ENCODE measurements at regions not wholly inside any gene's neighbourhood (a gene's known extent, or its start where the extent isn't known, plus 50 kb on each side); places are given as distances from the start of the nearest gene placed in this dataset.
"Not testable (repeated sequence)": the region's sequence is repeated elsewhere in the genome, so short reads cannot be mapped to it uniquely, and the experiment has no call there.

DNA sequence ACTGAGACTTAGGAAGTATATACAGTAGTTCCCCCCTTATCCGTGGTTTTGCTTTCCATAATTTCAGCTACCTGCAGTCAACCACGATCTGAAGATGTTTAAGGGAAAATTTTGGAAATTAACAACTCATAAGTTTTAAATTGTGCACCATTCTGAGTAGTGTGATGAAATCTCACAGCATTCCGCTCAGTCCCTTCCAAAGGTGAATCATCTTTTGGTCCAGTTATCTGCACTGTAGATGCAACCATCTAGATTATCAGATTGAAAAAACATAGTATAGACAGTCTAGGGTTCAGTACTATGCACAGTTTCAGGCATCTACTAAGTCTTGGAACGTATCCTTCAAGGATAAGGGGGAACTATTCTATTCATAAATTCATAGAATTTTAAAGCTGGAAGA lies 109.0 kb downstream of the ANXA3 start:
- intact Hi-C loops (cut with DNase I): no loop called here
- no peak for DNase-seq
- WGBS, 2 donors: 94% methylated on average over 4 of the region's 4 CpGs
- H3K4me3 ChIP-seq: no peak overlapping the region
- H3K36me3 ChIP-seq: no peaks in the 10 kb centered on the region
- TF ChIP-seq, protein P1, sequence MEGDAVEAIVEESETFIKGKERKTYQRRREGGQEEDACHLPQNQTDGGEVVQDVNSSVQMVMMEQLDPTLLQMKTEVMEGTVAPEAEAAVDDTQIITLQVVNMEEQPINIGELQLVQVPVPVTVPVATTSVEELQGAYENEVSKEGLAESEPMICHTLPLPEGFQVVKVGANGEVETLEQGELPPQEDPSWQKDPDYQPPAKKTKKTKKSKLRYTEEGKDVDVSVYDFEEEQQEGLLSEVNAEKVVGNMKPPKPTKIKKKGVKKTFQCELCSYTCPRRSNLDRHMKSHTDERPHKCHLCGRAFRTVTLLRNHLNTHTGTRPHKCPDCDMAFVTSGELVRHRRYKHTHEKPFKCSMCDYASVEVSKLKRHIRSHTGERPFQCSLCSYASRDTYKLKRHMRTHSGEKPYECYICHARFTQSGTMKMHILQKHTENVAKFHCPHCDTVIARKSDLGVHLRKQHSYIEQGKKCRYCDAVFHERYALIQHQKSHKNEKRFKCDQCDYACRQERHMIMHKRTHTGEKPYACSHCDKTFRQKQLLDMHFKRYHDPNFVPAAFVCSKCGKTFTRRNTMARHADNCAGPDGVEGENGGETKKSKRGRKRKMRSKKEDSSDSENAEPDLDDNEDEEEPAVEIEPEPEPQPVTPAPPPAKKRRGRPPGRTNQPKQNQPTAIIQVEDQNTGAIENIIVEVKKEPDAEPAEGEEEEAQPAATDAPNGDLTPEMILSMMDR (IDR thresholded peaks at IDR 0.05): no peak
- no peak for TF ChIP-seq POLR2A (IDR thresholded peaks at IDR 0.05)
- no peaks in the 10 kb centered on the region for H3K27me3 ChIP-seq
- peaks cover 0 to 35% (median 5%) of the 10 kb centered on the region in 3 donors for H3K4me1 ChIP-seq
- H3K27ac ChIP-seq: no peak overlapping the region
- no peaks in the 10 kb centered on the region for H3K9me3 ChIP-seq

DNA sequence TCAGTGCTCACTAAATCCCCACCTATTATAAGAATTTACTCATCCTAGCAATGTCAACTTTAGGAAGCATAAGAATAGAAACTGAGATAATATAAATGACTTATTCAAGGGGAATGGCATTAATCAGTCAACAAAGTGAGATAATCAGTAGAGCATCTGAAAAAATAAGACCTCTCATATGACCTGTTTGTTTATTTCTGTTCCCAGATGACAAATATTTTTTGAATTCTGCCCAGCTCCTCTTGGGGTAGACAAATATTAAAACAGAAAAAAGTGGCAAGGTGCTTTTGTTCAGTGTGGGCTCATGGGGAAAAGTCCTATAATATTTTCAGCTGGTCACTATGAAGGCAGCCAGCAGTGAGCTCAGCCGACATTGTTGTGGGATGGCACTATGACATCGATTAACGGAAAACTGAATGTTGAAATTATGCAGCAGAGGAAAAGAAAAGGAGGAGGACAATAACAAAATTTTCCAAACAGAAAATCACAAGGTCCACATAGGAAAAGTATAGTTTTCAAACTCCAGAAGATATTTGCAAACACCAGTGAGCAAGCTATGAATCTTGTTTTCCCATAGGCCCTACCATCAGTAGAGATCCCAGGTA lies 109.6 kb downstream of the ANXA3 start:
- Histone ChIP-seq H3K27ac (peak overlapping the region; percentile 7 to 64 (median 52)), H3K4me1 (peaks cover 0 to 35% (median 5%) of the 10 kb centered on the region in 3 donors), H3K9me3 (no peaks in the 10 kb centered on the region), H3K27me3 (no peaks in the 10 kb centered on the region), H3K36me3 (no peaks in the 10 kb centered on the region), H3K4me3 (no peak overlapping the region)
- WGBS, 2 donors: 86 to 90% methylated on average over 3 of the region's 3 CpGs
- TF ChIP-seq, protein P1 (IDR thresholded peaks at IDR 0.05): no peak
- TF ChIP-seq POLR2A (IDR thresholded peaks at IDR 0.05): no peak
- DNase-seq: no peak
- intact Hi-C loops (cut with DNase I): no loop called here

DNA sequence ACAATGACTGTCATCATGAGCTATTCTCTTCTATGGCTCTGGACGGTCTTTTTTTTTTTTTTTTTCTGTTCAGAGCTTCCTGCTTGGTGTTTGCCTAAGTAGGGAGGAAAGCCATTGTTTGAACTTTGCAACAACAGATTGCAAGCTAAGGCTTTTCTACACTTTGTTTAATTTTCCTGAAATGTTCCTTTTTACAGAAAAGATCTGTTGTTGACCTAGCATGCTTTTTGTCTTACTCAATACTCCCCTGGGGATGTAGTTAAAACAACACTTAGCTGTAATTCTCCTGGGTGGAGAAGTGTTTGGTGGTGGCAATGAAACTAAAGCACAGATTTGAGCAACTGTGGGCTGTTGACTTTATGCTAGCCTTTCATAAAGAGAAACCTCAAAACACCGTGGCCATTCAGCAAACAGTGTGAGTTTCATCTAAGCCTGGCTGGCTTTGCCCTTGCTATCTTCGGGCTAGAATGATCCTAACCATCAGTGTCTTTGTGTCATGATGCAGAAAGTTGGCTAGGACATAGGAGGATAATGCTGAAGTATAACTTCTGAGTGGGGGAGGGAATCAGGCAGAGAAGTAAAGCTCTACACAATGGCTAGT lies 110.5 kb downstream of the ANXA3 start:
- Histone ChIP-seq H3K4me3 (peak overlapping the region in 1 of 4 donors; percentile 22), H3K36me3 (no peaks in the 10 kb centered on the region), H3K9me3 (no peaks in the 10 kb centered on the region), H3K27me3 (no peaks in the 10 kb centered on the region), H3K27ac (peak overlapping the region; percentile 36 to 68 (median 52)), H3K4me1 (peaks cover 0 to 35% (median 5%) of the 10 kb centered on the region in 3 donors)
- intact Hi-C loops (cut with DNase I): no loop called here
- TF ChIP-seq POLR2A (IDR thresholded peaks at IDR 0.05): no peak
- TF ChIP-seq, protein P1 (IDR thresholded peaks at IDR 0.05): no peak
- 17 to 40% methylated on average over 3 of the region's 3 CpGs for WGBS, 2 donors
- no peak for DNase-seq

DNA sequence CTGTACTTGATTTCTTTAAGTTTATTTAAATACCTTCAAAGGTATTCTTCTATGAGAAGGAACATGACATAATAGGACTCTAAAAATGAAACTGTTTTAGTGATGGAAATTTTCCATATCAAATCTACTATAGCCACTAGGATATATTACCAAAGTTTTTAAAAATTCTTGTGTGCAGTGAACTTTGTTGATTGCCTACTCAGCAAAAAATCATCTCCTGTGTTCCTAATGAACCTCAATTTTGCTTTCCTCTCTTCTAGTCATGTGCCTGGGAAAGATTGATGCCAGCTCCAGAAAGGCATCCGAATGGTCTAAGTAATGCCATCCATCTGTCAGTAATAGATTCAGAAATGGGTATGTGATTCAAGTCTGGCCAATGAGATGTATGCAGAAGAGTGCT lies 111.1 kb downstream of the ANXA3 start:
- no peaks in the 10 kb centered on the region for H3K27me3 ChIP-seq
- 88 to 91% methylated on average over 1 of the region's 1 CpG for WGBS, 2 donors
- no peak overlapping the region for H3K4me3 ChIP-seq
- intact Hi-C loops (cut with DNase I): no loop called here
- H3K4me1 ChIP-seq: peaks cover 0 to 38% (median 5%) of the 10 kb centered on the region in 3 donors
- H3K27ac ChIP-seq: peak overlapping the region in 2 of 4 donors; percentile 52 to 68
- no peaks in the 10 kb centered on the region for H3K36me3 ChIP-seq
- no peak for DNase-seq
- no peaks in the 10 kb centered on the region for H3K9me3 ChIP-seq
- TF ChIP-seq POLR2A (IDR thresholded peaks at IDR 0.05): no peak
- TF ChIP-seq, protein P1 (IDR thresholded peaks at IDR 0.05): no peak

DNA sequence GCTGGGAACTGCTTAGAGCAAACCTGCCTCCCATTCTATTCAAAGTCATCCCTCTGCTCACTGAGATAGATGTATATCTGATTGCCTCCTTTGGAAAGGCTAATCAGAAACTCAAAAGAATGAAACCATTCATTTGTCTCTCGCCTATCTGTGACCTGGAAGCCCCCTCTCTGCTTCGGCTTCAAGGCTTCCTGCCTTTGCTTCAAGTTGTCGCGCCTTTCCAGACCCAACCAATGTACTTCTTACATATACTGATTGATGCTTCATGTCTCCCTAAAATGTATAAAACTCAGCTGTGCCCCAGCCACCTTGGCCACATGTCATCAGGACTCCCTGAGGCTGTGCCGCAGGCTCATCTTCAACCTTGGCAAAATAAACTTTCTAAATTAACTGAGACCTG lies 111.9 kb upstream of the BMP2K start:
- H3K4me1 ChIP-seq: peaks cover 0 to 42% (median 5%) of the 10 kb centered on the region in 3 donors
- H3K9me3 ChIP-seq; H3K36me3 ChIP-seq; intact Hi-C loops (cut with DNase I); H3K27ac ChIP-seq; H3K27me3 ChIP-seq; H3K4me3 ChIP-seq; DNase-seq: not testable (repeated sequence)
- WGBS, 2 donors: 94 to 98% methylated on average over 5 of the region's 5 CpGs

All from esophagus squamous epithelium (tissue), 5 donors.